ENCODE measurements at regions not wholly inside any gene's neighbourhood (a gene's known extent, or its start where the extent isn't known, plus 50 kb on each side); places are given as distances from the start of the nearest gene placed in this dataset.

DNA sequence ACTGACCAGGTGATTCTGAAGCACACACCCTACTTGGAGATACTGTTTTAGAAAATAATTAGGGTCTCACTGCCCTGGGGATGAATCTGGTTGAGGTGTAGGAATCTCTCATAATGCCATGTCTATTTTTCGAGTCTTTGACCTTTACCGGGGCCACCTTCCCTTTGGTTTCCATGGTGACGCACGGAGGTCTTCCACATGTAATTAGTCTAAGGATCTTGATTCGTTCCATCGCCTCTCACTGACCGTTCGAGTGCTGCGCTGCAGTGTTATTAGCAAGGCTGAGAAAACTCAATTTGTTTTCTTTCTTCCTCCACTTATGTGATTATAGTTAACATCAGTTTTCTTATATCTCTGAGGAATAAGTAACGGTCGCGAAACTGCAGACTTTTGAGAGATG, 144.3 kb upstream of the SPACA1 start:
- Histone ChIP-seq H3K9me3 (no peaks in the 10 kb centered on the region), H3K36me3 (no peaks in the 10 kb centered on the region), H3K4me1 (ENCODE audit: control insufficient read depth in 1 of 2, insufficient read depth in 1 of 2, low read depth in 1 of 2, low read length in 1 of 2) (peaks cover 75 to 82% of the 10 kb centered on the region in 2 experiments), H3K27ac (peak overlapping the region; percentile 78), H3K4me3 (ENCODE audit: low read depth in 1 of 2, low read length in 1 of 2) (no peak overlapping the region), H3K27me3 (no peaks in the 10 kb centered on the region)
- TF ChIP-seq, protein P1, sequence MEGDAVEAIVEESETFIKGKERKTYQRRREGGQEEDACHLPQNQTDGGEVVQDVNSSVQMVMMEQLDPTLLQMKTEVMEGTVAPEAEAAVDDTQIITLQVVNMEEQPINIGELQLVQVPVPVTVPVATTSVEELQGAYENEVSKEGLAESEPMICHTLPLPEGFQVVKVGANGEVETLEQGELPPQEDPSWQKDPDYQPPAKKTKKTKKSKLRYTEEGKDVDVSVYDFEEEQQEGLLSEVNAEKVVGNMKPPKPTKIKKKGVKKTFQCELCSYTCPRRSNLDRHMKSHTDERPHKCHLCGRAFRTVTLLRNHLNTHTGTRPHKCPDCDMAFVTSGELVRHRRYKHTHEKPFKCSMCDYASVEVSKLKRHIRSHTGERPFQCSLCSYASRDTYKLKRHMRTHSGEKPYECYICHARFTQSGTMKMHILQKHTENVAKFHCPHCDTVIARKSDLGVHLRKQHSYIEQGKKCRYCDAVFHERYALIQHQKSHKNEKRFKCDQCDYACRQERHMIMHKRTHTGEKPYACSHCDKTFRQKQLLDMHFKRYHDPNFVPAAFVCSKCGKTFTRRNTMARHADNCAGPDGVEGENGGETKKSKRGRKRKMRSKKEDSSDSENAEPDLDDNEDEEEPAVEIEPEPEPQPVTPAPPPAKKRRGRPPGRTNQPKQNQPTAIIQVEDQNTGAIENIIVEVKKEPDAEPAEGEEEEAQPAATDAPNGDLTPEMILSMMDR (IDR thresholded peaks at IDR 0.05), result no peak

DNA sequence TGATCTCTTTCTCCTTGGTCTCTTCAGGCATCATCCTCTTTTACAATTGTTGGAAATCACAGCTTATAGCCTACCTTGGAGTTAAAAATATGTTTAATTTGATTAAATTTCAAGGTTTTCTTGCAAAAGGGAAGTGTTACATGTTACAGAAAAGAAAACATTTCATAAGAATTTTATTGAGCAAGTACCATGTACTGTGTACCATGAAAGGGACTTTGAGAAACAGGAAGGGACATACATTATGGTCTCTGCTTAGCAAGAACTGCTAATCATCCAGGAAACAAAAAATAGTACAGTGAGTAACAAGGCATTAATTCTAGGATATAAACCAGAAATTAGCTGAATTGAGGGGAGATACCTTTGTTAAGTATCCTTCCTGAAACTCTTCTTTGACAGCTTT, 145.3 kb upstream of the SPACA1 start:
- TF ChIP-seq, protein P1 (IDR thresholded peaks at IDR 0.05), result no peak
- H3K9me3 ChIP-seq, result no peaks in the 10 kb centered on the region
- peak overlapping the region in 1 of 2 experiments; percentile 8 for H3K4me3 ChIP-seq (ENCODE audit: low read depth in 1 of 2, low read length in 1 of 2)
- peaks cover 68 to 77% of the 10 kb centered on the region in 2 experiments for H3K4me1 ChIP-seq (ENCODE audit: control insufficient read depth in 1 of 2, insufficient read depth in 1 of 2, low read depth in 1 of 2, low read length in 1 of 2)
- peak overlapping the region; percentile 78 for H3K27ac ChIP-seq
- H3K27me3 ChIP-seq, result no peaks in the 10 kb centered on the region
- H3K36me3 ChIP-seq, result no peaks in the 10 kb centered on the region

DNA sequence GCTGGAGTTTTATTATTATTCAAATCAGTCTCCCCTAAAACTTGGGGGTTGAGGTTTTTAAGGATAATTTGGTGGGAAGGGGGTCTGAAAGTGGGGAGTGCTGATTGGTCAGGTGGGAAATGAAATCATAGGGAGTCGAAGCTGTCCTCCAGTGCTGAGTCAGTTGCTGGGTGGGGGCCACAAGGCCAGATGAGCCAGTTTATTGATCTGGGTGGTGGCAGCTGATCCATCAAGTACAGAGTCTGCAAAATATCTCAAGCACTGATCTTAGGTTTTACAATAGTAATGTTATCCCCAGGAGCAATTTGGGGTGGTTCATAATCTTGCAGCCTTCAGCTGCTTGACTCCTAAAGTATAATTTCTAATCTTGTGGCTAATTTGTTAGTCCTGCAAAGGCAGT, 146.0 kb upstream of the SPACA1 start:
- Histone ChIP-seq H3K9me3 (no peaks in the 10 kb centered on the region), H3K4me3 (ENCODE audit: low read depth in 1 of 2, low read length in 1 of 2) (no peak overlapping the region), H3K36me3 (no peaks in the 10 kb centered on the region), H3K4me1 (ENCODE audit: control insufficient read depth in 1 of 2, insufficient read depth in 1 of 2, low read depth in 1 of 2, low read length in 1 of 2) (peaks cover 61 to 70% of the 10 kb centered on the region in 2 experiments), H3K27me3 (no peaks in the 10 kb centered on the region), H3K27ac (peak overlapping the region; percentile 78)
- TF ChIP-seq, protein P1 (IDR thresholded peaks at IDR 0.05), result no peak

DNA sequence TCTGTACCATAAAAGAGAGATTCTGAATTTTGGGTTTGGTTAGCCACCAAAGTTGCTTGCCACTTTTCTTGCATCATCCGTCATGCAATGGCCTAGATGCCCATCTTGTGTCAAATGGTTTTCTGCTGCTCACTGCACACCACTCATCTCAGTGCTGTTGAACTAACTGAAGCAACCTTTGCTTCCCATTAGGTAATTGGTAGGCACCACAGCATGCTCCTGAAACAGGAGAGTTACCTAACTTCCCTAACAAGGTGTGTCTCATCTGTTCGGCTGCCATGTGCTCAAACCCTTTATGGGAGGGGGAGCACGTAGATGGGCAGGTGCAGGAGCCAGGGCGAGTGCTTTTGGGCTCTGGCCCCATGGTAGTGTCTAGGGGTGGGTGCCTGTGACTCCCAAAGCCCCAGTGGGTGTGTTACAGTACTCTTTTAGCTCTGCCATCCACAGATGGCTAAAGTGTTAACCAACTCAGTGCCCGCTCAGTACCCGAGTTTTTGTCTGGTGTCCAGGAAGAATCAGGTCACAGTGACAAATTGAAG, 147.4 kb upstream of the SPACA1 start:
- Histone ChIP-seq H3K4me1 (ENCODE audit: control insufficient read depth in 1 of 2, insufficient read depth in 1 of 2, low read depth in 1 of 2, low read length in 1 of 2) (peaks cover 59 to 68% of the 10 kb centered on the region in 2 experiments), H3K9me3 (no peaks in the 10 kb centered on the region), H3K36me3 (no peaks in the 10 kb centered on the region), H3K27ac (peak overlapping the region; percentile 78), H3K27me3 (no peaks in the 10 kb centered on the region), H3K4me3 (ENCODE audit: low read depth in 1 of 2, low read length in 1 of 2) (no peak overlapping the region)
- TF ChIP-seq, protein P1 (IDR thresholded peaks at IDR 0.05), result no peak

DNA sequence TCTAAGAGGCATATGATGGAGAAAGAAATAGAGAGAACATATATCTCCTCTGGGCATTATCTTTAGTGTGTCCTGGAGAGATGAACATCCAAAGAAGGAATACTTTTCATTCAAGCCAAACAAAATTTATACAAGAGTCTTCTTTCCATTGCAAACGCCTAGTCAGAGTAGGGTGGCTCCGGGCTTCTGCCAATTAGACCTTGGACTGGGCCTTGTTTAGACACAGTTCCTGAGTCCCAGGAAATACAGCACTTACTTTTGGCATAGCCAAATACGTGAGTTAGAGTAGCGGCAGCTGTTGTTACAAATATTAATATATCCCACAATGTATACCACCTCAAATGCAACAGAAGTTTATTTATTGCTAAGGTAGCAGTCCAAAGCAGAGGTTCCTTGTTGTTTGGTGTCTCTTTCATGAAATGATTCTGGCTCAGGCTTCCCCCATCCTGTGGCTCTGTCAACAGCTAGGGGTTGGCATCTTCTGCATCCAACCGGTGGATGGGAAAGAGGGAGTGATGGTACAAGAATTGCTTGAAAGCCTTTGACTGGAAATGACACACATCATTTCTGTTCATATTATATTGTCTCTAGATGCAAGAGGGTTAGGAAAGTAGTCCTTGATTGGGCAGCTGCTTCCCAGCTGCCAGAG, 148.0 kb upstream of the SPACA1 start:
- Histone ChIP-seq H3K4me1 (ENCODE audit: control insufficient read depth in 1 of 2, insufficient read depth in 1 of 2, low read depth in 1 of 2, low read length in 1 of 2) (peaks cover 59 to 68% of the 10 kb centered on the region in 2 experiments), H3K27ac (peak overlapping the region; percentile 78), H3K36me3 (no peaks in the 10 kb centered on the region), H3K4me3 (ENCODE audit: low read depth in 1 of 2, low read length in 1 of 2) (no peak overlapping the region), H3K9me3 (no peaks in the 10 kb centered on the region), H3K27me3 (no peaks in the 10 kb centered on the region)
- TF ChIP-seq, protein P1 (IDR thresholded peaks at IDR 0.05), result no peak
